A549 (cell line): ENCODE measurements at regions not wholly inside any gene's neighbourhood (a gene's known extent, or its start where the extent isn't known, plus 50 kb on each side); places are given as distances from the start of the nearest gene placed in this dataset.

Experiments used
- CBX8 ChIP-seq: fragments of 200-600 bp; sonication (generic); IDR thresholded peaks from 2 replicates; pipeline ENCODE4 v1.6.1; 2016
- CTCF ChIP-seq: fragments of >200 bp; sonication (Bioruptor Twin); formaldehyde crosslinking; IDR thresholded peaks from 3 replicates; pipeline ENCODE4 v1.5.1; 2016
- MYC ChIP-seq: IDR thresholded peaks from 2 replicates; pipeline ENCODE4 v1.6.1; 2012; ENCODE audit warnings: mild to moderate bottlenecking, inconsistent platforms, low read length, improper control_type of control experiment, borderline replicate concordance
- PBX3 ChIP-seq: IDR thresholded peaks from 2 replicates; pipeline ENCODE4 v1.6.1; 2012
- POLR2A ChIP-seq: IDR thresholded peaks from 2 replicates; pipeline ENCODE4 v1.6.1; 2012; ENCODE audit warnings: mild to moderate bottlenecking, low read length

GRCh38 chr12:68446384-68446783 is 114.2 kb upstream of the MDM1 start:
- TF ChIP-seq POLR2A (no peak), MYC (no peak), CTCF (no peak), PBX3 (no peak), CBX8 (no peak)
